SK-N-SH treated with all-trans-retinoic acid at 6 μM for 48 hours (cell line): ENCODE measurements at regions not wholly inside any gene's neighbourhood (a gene's known extent, or its start where the extent isn't known, plus 50 kb on each side); places are given as distances from the start of the nearest gene placed in this dataset.

Experiments
- BACH2 ChIP-seq: fragments of 250-450 bp; sonication (Bioruptor Pico); IDR thresholded peaks from 2 replicates; pipeline ENCODE4 v1.9.0; 2021; ENCODE audit warnings: mild to moderate bottlenecking, borderline replicate concordance
- RARB ChIP-seq: fragments of 250-450 bp; sonication (Bioruptor Pico); IDR thresholded peaks from 2 replicates; pipeline ENCODE4 v1.8.0; 2021; ENCODE audit warnings: mild to moderate bottlenecking, moderate library complexity

GRCh38 chr7:22561895-22562593 lies 62.1 kb upstream of the STEAP1B start:
- no peak for TF ChIP-seq RARB
- TF ChIP-seq BACH2: no peak
